ENCODE measurements at regions not wholly inside any gene's neighbourhood (a gene's known extent, or its start where the extent isn't known, plus 50 kb on each side); places are given as distances from the start of the nearest gene placed in this dataset.

- peak overlapping the region; percentile 37 for H3K4me2 ChIP-seq (ENCODE audit: low read length)
- no peaks in the 10 kb centered on the region for H3F3A ChIP-seq (ENCODE audit: insufficient read depth, low read length)
- no peaks in the 10 kb centered on the region for H3K9me2 ChIP-seq (ENCODE audit: low read depth, low read length)
- peaks cover 30% of the 10 kb centered on the region for H3K4me1 ChIP-seq (ENCODE audit: insufficient read depth, low read length, severe bottlenecking)
- H3K27me3 ChIP-seq (ENCODE audit: insufficient read depth, low read length): no peaks in the 10 kb centered on the region
- H3K27ac ChIP-seq (ENCODE audit: low read depth, low read length, poor library complexity, severe bottlenecking): no peak overlapping the region
- H3K9me3 ChIP-seq (ENCODE audit: low read length): no peaks in the 10 kb centered on the region
- no peak overlapping the region for H3K4me3 ChIP-seq (ENCODE audit: low read depth, low read length, poor library complexity, severe bottlenecking)
- peak overlapping the region; percentile 73 for H2AFZ ChIP-seq (ENCODE audit: low read length)
- H3K79me2 ChIP-seq (ENCODE audit: insufficient read depth, low read length): no peaks in the 10 kb centered on the region
- TF ChIP-seq EZH2 (IDR thresholded peaks at IDR 0.05; ENCODE audit: borderline replicate concordance, low read length): no peak
- TF ChIP-seq CTCF (IDR thresholded peaks at IDR 0.05; ENCODE audit: low read length): no peak
- H4K20me1 ChIP-seq (ENCODE audit: insufficient read depth, low read length): no peaks in the 10 kb centered on the region
- no peaks in the 10 kb centered on the region; the same call in 1 of the 2 replicates for H3K36me3 ChIP-seq (ENCODE audit: insufficient read depth, low read length)
- no peak overlapping the region for H3K9ac ChIP-seq (ENCODE audit: low read length)
Measured at GRCh38 chr7:52143219-52143618, 826.6 kb upstream of the COBL start.

DNA sequence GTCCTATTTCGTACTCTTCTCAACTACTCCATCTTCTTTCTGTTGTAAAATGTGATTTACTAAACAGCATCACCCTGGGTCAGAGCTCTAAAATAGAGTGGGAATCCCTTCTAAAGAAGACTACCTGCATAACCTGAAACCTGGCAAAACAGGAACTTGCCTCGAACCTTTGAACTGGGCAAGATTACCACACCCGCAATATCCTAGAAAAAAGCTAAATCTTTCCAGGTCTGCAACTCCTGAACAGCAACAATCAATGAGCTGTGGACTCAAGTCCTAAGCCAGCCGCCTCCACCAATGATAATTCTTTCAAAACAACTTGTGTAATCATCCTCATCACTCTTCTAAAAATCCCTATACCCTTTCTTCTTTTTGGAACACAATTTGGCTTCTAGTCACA lies 824.2 kb upstream of the COBL start:
- H3K27ac ChIP-seq (ENCODE audit: low read depth, low read length, poor library complexity, severe bottlenecking): no peak overlapping the region
- H3K4me3 ChIP-seq (ENCODE audit: low read depth, low read length, poor library complexity, severe bottlenecking): no peak overlapping the region
- H3F3A ChIP-seq (ENCODE audit: insufficient read depth, low read length): no peaks in the 10 kb centered on the region
- H3K27me3 ChIP-seq (ENCODE audit: insufficient read depth, low read length): no peaks in the 10 kb centered on the region
- H3K9ac ChIP-seq (ENCODE audit: low read length): no peak overlapping the region
- no peaks in the 10 kb centered on the region for H3K9me2 ChIP-seq (ENCODE audit: low read depth, low read length)
- no peak overlapping the region for H3K4me2 ChIP-seq (ENCODE audit: low read length)
- no peaks in the 10 kb centered on the region for H3K79me2 ChIP-seq (ENCODE audit: insufficient read depth, low read length)
- peaks cover 30% of the 10 kb centered on the region for H3K4me1 ChIP-seq (ENCODE audit: insufficient read depth, low read length, severe bottlenecking)
- no peak overlapping the region for H2AFZ ChIP-seq (ENCODE audit: low read length)
- H4K20me1 ChIP-seq (ENCODE audit: insufficient read depth, low read length): no peaks in the 10 kb centered on the region
- 0 out of 2 replicates have a peak, but pooled peaks cover 5% of the 10 kb centered on the region for H3K9me3 ChIP-seq (ENCODE audit: low read length)
- H3K36me3 ChIP-seq (ENCODE audit: insufficient read depth, low read length): no peaks in the 10 kb centered on the region; the same call in 1 of the 2 replicates
- TF ChIP-seq EZH2 (IDR thresholded peaks at IDR 0.05; ENCODE audit: borderline replicate concordance, low read length) (no peak), CTCF (IDR thresholded peaks at IDR 0.05; ENCODE audit: low read length) (no peak)

GRCh38 chr7:52135403-52135802 lies 818.8 kb upstream of the COBL start:
- Histone ChIP-seq H3K4me3 (ENCODE audit: low read depth, low read length, poor library complexity, severe bottlenecking) (no peak overlapping the region), H3K27me3 (ENCODE audit: insufficient read depth, low read length) (no peaks in the 10 kb centered on the region), H3K9me3 (ENCODE audit: low read length) (peaks cover 20% of the 10 kb centered on the region; the same call in 1 of the 2 replicates), H3K4me2 (ENCODE audit: low read length) (no peak overlapping the region), H3K27ac (ENCODE audit: low read depth, low read length, poor library complexity, severe bottlenecking) (no peak overlapping the region), H3K9me2 (ENCODE audit: low read depth, low read length) (no peaks in the 10 kb centered on the region; the same call in 1 of the 2 replicates), H4K20me1 (ENCODE audit: insufficient read depth, low read length) (no peaks in the 10 kb centered on the region), H3K79me2 (ENCODE audit: insufficient read depth, low read length) (no peaks in the 10 kb centered on the region), H3K4me1 (ENCODE audit: insufficient read depth, low read length, severe bottlenecking) (no peaks in the 10 kb centered on the region), H2AFZ (ENCODE audit: low read length) (no peak overlapping the region), H3K36me3 (ENCODE audit: insufficient read depth, low read length) (no peaks in the 10 kb centered on the region; the same call in 1 of the 2 replicates), H3K9ac (ENCODE audit: low read length) (no peak overlapping the region), H3F3A (ENCODE audit: insufficient read depth, low read length) (no peaks in the 10 kb centered on the region)
- TF ChIP-seq CTCF (IDR thresholded peaks at IDR 0.05; ENCODE audit: low read length) (no peak), EZH2 (IDR thresholded peaks at IDR 0.05; ENCODE audit: borderline replicate concordance, low read length) (no peak)

Data from OCI-LY1 (cell line).